Endodermal cell (in vitro differentiated cells): ENCODE measurements at regions not wholly inside any gene's neighbourhood (a gene's known extent, or its start where the extent isn't known, plus 50 kb on each side); places are given as distances from the start of the nearest gene placed in this dataset.

Experiments
- DNase-seq: peaks from one replicate; pipeline ENCODE4 v3.0.0-alpha.2; 2017
- H3K27ac ChIP-seq: 2 replicates; pipeline ENCODE4 v1.5.1; 2013; ENCODE audit warnings: mild to moderate bottlenecking, low read depth, low read length, moderate library complexity
- H3K27me3 ChIP-seq: 2 replicates; pipeline ENCODE4 v1.6.1; 2013; ENCODE audit warnings: mild to moderate bottlenecking, low read length, moderate library complexity; ENCODE audit not compliant: insufficient read depth, control insufficient read depth, poor library complexity, severe bottlenecking
- H3K36me3 ChIP-seq: 2 replicates; pipeline ENCODE4 v1.7.0; 2013; ENCODE audit warnings: mild to moderate bottlenecking, low read length, moderate library complexity; ENCODE audit not compliant: control insufficient read depth, insufficient read depth
- H3K4me1 ChIP-seq: one replicate; pipeline ENCODE4 v1.7.0; 2013; ENCODE audit warnings: low read length; ENCODE audit not compliant: control insufficient read depth, insufficient read depth
- H3K4me3 ChIP-seq: 2 replicates; pipeline ENCODE4 v1.5.1; 2013; ENCODE audit warnings: mild to moderate bottlenecking, low read length, moderate library complexity
- H3K9ac ChIP-seq: 2 replicates; pipeline ENCODE4 v1.6.1; 2013; ENCODE audit warnings: mild to moderate bottlenecking, low read length, moderate library complexity; ENCODE audit not compliant: poor library complexity, severe bottlenecking; ENCODE audit errors: extremely low read depth
- H3K9me3 ChIP-seq: 2 replicates; pipeline ENCODE4 v1.6.1; 2013; ENCODE audit warnings: mild to moderate bottlenecking, low read length, moderate library complexity; ENCODE audit not compliant: control insufficient read depth
- H3K27ac Mint-ChIP-seq: 2 replicates; pipeline ENCODE4 v1.8.0; 2020; ENCODE audit warnings: mixed read lengths
- H3K27me3 Mint-ChIP-seq: 2 replicates; pipeline ENCODE4 v1.8.0; 2021; ENCODE audit warnings: mild to moderate bottlenecking, mixed read lengths; ENCODE audit not compliant: insufficient read depth
- H3K36me3 Mint-ChIP-seq: 2 replicates; pipeline ENCODE4 v1.8.0; 2020; ENCODE audit warnings: low read depth, mixed read lengths
- H3K4me1 Mint-ChIP-seq: 2 replicates; pipeline ENCODE4 v1.8.0; 2020; ENCODE audit warnings: mixed read lengths
- H3K4me3 Mint-ChIP-seq: 2 replicates; pipeline ENCODE4 v1.8.0; 2020; ENCODE audit warnings: mild to moderate bottlenecking, moderate library complexity, mixed read lengths
- H3K9me3 Mint-ChIP-seq: 2 replicates; pipeline ENCODE4 v1.8.0; 2020; ENCODE audit warnings: mild to moderate bottlenecking, mixed read lengths
- WGBS, 2 experiments: methylation state at CpG; one replicate each; pipeline versions ENCODE4 v1.1.5 to v1.1.7; 2013; ENCODE audit warnings: missing lambda C conversion rate in 2 of 2, mixed read lengths in 1 of 2; ENCODE audit not compliant: insufficient coverage in 1 of 2, insufficient read length in 1 of 2; 5-methylcytosine and 5-hydroxymethylcytosine counted together
- TF ChIP-seq, protein P1 (sequence below): fragments of 200-600 bp; sonication (generic); conservative IDR thresholded peaks from 2 replicates; pipeline ENCODE4 v1.5.0; 2021; ENCODE audit warnings: antibody characterized with exemption, mild to moderate bottlenecking

DNA sequence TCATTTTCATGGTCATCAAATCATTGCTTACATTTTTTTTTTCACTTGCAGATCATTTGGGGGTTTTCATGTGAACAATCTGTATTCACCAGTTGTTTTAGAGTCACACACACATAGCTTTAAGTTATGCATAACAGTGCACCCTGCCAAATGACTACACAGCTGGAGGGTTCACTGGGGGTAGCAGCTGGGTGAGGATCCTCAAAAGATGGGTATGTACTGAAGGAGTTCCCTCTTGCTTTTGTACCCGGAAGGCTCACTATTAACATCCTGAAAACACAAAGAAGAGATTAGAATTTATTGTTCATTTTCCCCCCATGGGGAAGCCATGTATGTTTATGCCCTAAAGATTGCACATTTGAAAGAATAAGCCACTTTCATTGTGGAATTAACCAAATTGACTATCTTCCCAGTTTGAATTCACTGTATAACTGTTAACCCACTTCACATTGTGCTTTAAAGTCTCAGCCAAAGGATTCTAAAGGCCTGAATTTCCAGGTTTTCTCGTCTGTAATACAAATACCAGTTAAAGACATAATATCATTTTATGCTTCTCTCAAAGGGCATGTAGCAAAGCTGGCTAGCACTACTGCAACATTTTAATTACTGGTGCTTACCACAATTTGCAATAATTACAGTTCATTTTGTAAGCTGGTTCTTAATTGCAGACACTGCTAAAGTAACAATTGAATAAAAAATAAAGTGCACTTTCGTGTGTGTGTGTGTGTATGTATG, 466.4 kb upstream of the MEF2C start:
- H3K9ac ChIP-seq, result no peak overlapping the region
- no peak overlapping the region for H3K4me3 ChIP-seq
- H3K27ac ChIP-seq, result no peak overlapping the region
- TF ChIP-seq, protein P1, sequence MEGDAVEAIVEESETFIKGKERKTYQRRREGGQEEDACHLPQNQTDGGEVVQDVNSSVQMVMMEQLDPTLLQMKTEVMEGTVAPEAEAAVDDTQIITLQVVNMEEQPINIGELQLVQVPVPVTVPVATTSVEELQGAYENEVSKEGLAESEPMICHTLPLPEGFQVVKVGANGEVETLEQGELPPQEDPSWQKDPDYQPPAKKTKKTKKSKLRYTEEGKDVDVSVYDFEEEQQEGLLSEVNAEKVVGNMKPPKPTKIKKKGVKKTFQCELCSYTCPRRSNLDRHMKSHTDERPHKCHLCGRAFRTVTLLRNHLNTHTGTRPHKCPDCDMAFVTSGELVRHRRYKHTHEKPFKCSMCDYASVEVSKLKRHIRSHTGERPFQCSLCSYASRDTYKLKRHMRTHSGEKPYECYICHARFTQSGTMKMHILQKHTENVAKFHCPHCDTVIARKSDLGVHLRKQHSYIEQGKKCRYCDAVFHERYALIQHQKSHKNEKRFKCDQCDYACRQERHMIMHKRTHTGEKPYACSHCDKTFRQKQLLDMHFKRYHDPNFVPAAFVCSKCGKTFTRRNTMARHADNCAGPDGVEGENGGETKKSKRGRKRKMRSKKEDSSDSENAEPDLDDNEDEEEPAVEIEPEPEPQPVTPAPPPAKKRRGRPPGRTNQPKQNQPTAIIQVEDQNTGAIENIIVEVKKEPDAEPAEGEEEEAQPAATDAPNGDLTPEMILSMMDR, result no peak
- H3K9me3 ChIP-seq, result no peaks in the 10 kb centered on the region
- DNase-seq, result no peak
- H3K27me3 ChIP-seq, result no peaks in the 10 kb centered on the region
- H3K27me3 Mint-ChIP-seq, result no peaks in the 10 kb centered on the region
- no peaks in the 10 kb centered on the region for H3K4me1 ChIP-seq
- H3K36me3 ChIP-seq, result no peaks in the 10 kb centered on the region
- no peak overlapping the region for H3K4me3 Mint-ChIP-seq
- H3K9me3 Mint-ChIP-seq, result no peaks in the 10 kb centered on the region
- no peak overlapping the region for H3K27ac Mint-ChIP-seq
- H3K4me1 Mint-ChIP-seq, result peaks cover 8% of the 10 kb centered on the region
- WGBS, 2 experiments, result 93 to 100% methylated on average over 1 to 3 of the region's 3 CpGs
- no peaks in the 10 kb centered on the region for H3K36me3 Mint-ChIP-seq

DNA sequence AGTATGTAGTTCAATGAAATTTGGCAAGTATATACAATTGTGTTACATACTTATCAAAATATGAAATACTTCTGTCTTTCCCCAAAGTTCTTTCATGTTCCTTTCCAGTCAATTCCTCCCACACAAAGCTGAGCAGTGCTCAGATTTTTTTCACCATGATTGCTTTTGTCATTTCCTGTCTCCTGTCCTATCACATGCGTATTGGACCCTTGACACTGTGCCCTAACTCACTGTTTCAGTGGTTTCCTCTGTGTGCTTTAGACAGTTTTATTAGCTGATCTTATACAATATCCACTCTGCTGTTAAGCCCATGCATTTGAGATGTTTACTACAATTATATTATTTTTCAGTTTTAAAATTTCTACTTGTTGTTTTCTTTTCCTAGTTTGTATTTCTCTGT, 463.6 kb upstream of the MEF2C start:
- Mint-ChIP-seq H3K27ac (no peak overlapping the region), H3K4me1 (no peaks in the 10 kb centered on the region), H3K4me3 (no peak overlapping the region), H3K9me3 (no peaks in the 10 kb centered on the region), H3K36me3 (no peaks in the 10 kb centered on the region), H3K27me3 (no peaks in the 10 kb centered on the region)
- DNase-seq, result no peak
- Histone ChIP-seq H3K36me3 (no peaks in the 10 kb centered on the region), H3K27ac (no peak overlapping the region), H3K9me3 (no peaks in the 10 kb centered on the region), H3K4me1 (no peaks in the 10 kb centered on the region), H3K27me3 (no peaks in the 10 kb centered on the region), H3K9ac (no peak overlapping the region), H3K4me3 (no peak overlapping the region)
- 92 to 100% methylated on average over 1 of the region's 1 CpG for WGBS, 2 experiments
- TF ChIP-seq, protein P1, result no peak

DNA sequence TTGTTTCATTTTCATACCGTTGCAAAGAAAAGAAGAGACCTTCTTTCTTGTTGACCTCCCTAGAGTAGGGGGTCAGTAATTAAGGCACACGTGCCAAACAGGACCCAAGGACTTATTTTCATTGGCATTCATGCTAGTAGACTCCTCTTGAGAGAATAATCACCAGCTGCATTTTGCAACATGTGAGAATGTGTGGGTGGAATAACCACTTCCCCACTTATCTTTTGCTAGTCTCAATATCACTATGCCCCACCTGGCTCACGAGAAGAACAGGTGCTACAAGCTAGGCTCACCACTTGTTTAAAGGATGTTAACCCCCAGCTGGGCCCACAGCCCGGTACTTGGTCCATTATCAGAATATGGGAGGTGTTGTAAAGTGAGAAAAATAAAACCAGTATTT, 460.7 kb upstream of the MEF2C start:
- H3K4me3 Mint-ChIP-seq, result no peak overlapping the region
- TF ChIP-seq, protein P1, result no peak
- H3K9ac ChIP-seq, result no peak overlapping the region
- WGBS, 2 experiments, result 82 to 100% methylated on average over 1 to 4 of the region's 4 CpGs
- no peaks in the 10 kb centered on the region for H3K9me3 ChIP-seq
- H3K27me3 Mint-ChIP-seq, result no peaks in the 10 kb centered on the region
- no peaks in the 10 kb centered on the region for H3K36me3 ChIP-seq
- no peak overlapping the region for H3K27ac ChIP-seq
- no peaks in the 10 kb centered on the region for H3K27me3 ChIP-seq
- H3K4me1 Mint-ChIP-seq, result no peaks in the 10 kb centered on the region
- no peak overlapping the region for H3K27ac Mint-ChIP-seq
- no peaks in the 10 kb centered on the region for H3K9me3 Mint-ChIP-seq
- no peaks in the 10 kb centered on the region for H3K36me3 Mint-ChIP-seq
- H3K4me1 ChIP-seq, result no peaks in the 10 kb centered on the region
- no peak for DNase-seq
- H3K4me3 ChIP-seq, result no peak overlapping the region
